Suprapubic skin (tissue), 4 donors: ENCODE measurements at regions not wholly inside any gene's neighbourhood (a gene's known extent, or its start where the extent isn't known, plus 50 kb on each side); places are given as distances from the start of the nearest gene placed in this dataset.

Source experiments
- CTCF ChIP-seq, 2 donors: fragments of 200-600 bp in 1 of 2; fragments of 450-650 bp in 1 of 2; sonication (generic) in 1 of 2; IDR thresholded peaks; one replicate each; pipeline ENCODE4 v1.5.1; 2016 to 2019; ENCODE audit warnings: antibody characterized with exemption in 2 of 2, mild to moderate bottlenecking in 1 of 2, moderate library complexity in 1 of 2
- EP300 ChIP-seq: sonication (generic); formaldehyde crosslinking; IDR thresholded peaks from one replicate; pipeline ENCODE4 v1.6.1; 2017; ENCODE audit warnings: antibody characterized with exemption
- POLR2A ChIP-seq, 2 donors: fragments of 450-650 bp; IDR thresholded peaks; one replicate each; pipeline ENCODE4 v1.6.1; 2017; ENCODE audit warnings: antibody characterized with exemption in 2 of 2, mild to moderate bottlenecking in 2 of 2, moderate library complexity in 2 of 2
- POLR2AphosphoS5 ChIP-seq, 3 donors: sonication (generic); formaldehyde crosslinking; IDR thresholded peaks; one replicate each; pipeline ENCODE4 v1.6.1; 2017; ENCODE audit warnings: antibody characterized with exemption in 3 of 3

GRCh38 chr9:115212832-115213231, 94.9 kb upstream of the TNC start:
- TF ChIP-seq POLR2AphosphoS5 (IDR thresholded peaks at IDR 0.05) = no peak
- no peak for TF ChIP-seq POLR2A (IDR thresholded peaks at IDR 0.05)
- TF ChIP-seq CTCF (IDR thresholded peaks at IDR 0.05) = no peak
- no peak for TF ChIP-seq EP300
